IMR-90 (cell line): ENCODE measurements at regions not wholly inside any gene's neighbourhood (a gene's known extent, or its start where the extent isn't known, plus 50 kb on each side); places are given as distances from the start of the nearest gene placed in this dataset.

ENCODE experiments used
- ATAC-seq: fragments of 200-7000 bp; cut with Tn5 transposase; 2 replicates; pipeline ENCODE4 v1.9.1; 2020; ENCODE audit warnings: low read depth, mild to moderate bottlenecking, moderate library complexity
- BruUV-seq: library from RNA; stranded (reverse); fragments of 400-500 nt; replicated peaks from 2 replicates; lab custom pipeline; 2021; lab: Mats Ljungman, UMichigan
- CTCF ChIA-PET: fragments of 300-600 bp; formaldehyde crosslinking; extraction: SDS; loops from one replicate; lab custom pipeline; 2021; ENCODE audit warnings: antibody characterized with exemption; lab: Yijun Ruan, JAX
- POLR2A ChIA-PET: fragments of 300-600 bp; sonication (Branson Sonifier 250); formaldehyde crosslinking; loops from one replicate; lab custom pipeline; 2022; ENCODE audit warnings: antibody characterized with exemption; ENCODE audit not compliant: unreplicated experiment; lab: Charles Lee
- DNase-seq: peaks from one replicate; pipeline ENCODE4 v3.0.0; 2013
- H2AFZ ChIP-seq: replicated peaks from 2 replicates; pipeline ENCODE3; 2013; ENCODE audit warnings: low read length, mild to moderate bottlenecking; ENCODE audit not compliant: poor library complexity
- H2AK5ac ChIP-seq: 2 replicates; pipeline ENCODE4 v1.6.1; 2013; ENCODE audit warnings: low read depth, low read length, inconsistent platforms
- H2AK9ac ChIP-seq: replicated peaks from 2 replicates; pipeline ENCODE3; 2013; ENCODE audit warnings: mild to moderate bottlenecking, low read depth, low read length, moderate library complexity; ENCODE audit not compliant: poor library complexity
- H2BK120ac ChIP-seq: 2 replicates; pipeline ENCODE4 v1.6.1; 2013; ENCODE audit warnings: low read depth, low read length, inconsistent platforms
- H2BK15ac ChIP-seq: 3 replicates; pipeline ENCODE4 v1.6.1; 2013; ENCODE audit warnings: low read depth, low read length, inconsistent platforms
- H2BK20ac ChIP-seq: 2 replicates; pipeline ENCODE4 v1.6.1; 2013; ENCODE audit warnings: low read depth, mild to moderate bottlenecking, inconsistent platforms, low read length, moderate library complexity
- H2BK5ac ChIP-seq: 2 replicates; pipeline ENCODE4 v1.6.1; 2013; ENCODE audit warnings: mild to moderate bottlenecking, low read depth, low read length, inconsistent platforms; ENCODE audit not compliant: poor library complexity, severe bottlenecking
- H3K14ac ChIP-seq: replicated peaks from 2 replicates; pipeline ENCODE4 v1.6.1; 2013; ENCODE audit warnings: low read depth, low read length, inconsistent platforms
- H3K18ac ChIP-seq: 2 replicates; pipeline ENCODE4 v1.6.1; 2013; ENCODE audit warnings: low read depth, low read length, control low read depth
- H3K23ac ChIP-seq: 2 replicates; pipeline ENCODE4 v1.6.1; 2013; ENCODE audit warnings: low read depth, low read length, inconsistent platforms
- H3K27ac ChIP-seq: 2 replicates; pipeline ENCODE4 v1.5.1; 2013; ENCODE audit warnings: mild to moderate bottlenecking, control low read depth, low read length; ENCODE audit not compliant: insufficient read depth
- H3K27me3 ChIP-seq: 2 replicates; pipeline ENCODE4 v1.6.1; 2013; ENCODE audit warnings: low read length; ENCODE audit not compliant: control insufficient read depth, insufficient read depth
- H3K36me3 ChIP-seq: 2 replicates; pipeline ENCODE4 v1.6.1; 2013; ENCODE audit warnings: low read length, mixed read lengths; ENCODE audit not compliant: control insufficient read depth, insufficient read depth
- H3K4ac ChIP-seq: 2 replicates; pipeline ENCODE4 v1.6.1; 2013; ENCODE audit warnings: low read depth, low read length, inconsistent platforms
- H3K4me1 ChIP-seq: 2 replicates; pipeline ENCODE4 v1.6.1; 2013; ENCODE audit warnings: low read length, mixed read lengths; ENCODE audit not compliant: control insufficient read depth, insufficient read depth
- H3K4me2 ChIP-seq: 2 replicates; pipeline ENCODE4 v1.6.1; 2013; ENCODE audit warnings: low read depth, mild to moderate bottlenecking, control low read depth, low read length, moderate library complexity
- H3K4me3 ChIP-seq: 2 replicates; pipeline ENCODE4 v1.5.1; 2013; ENCODE audit warnings: low read depth, mild to moderate bottlenecking, control low read depth, low read length, moderate library complexity; ENCODE audit not compliant: insufficient read depth
- H3K56ac ChIP-seq: 2 replicates; pipeline ENCODE4 v1.6.1; 2013; ENCODE audit warnings: low read length, inconsistent platforms; ENCODE audit not compliant: insufficient read depth; ENCODE audit errors: extremely low read depth
- H3K79me1 ChIP-seq, 2 experiments: 2 replicates each; pipeline ENCODE4 v1.6.1; 2013; ENCODE audit warnings: low read length in 2 of 2, inconsistent platforms in 1 of 2, low read depth in 1 of 2
- H3K9ac ChIP-seq: 2 replicates; pipeline ENCODE4 v1.6.1; 2013; ENCODE audit warnings: low read depth, low read length, control low read depth
- H3K9me1 ChIP-seq: 2 replicates; pipeline ENCODE4 v1.6.1; 2013; ENCODE audit warnings: low read length, inconsistent platforms; ENCODE audit not compliant: insufficient read depth
- H3K9me3 ChIP-seq: 2 replicates; pipeline ENCODE4 v1.6.1; 2013; ENCODE audit warnings: low read length; ENCODE audit not compliant: control insufficient read depth, insufficient read depth
- H4K20me1 ChIP-seq: 2 replicates; pipeline ENCODE4 v1.6.1; 2013; ENCODE audit warnings: low read length, inconsistent platforms; ENCODE audit not compliant: insufficient read depth
- H4K5ac ChIP-seq: 2 replicates; pipeline ENCODE4 v1.6.1; 2013; ENCODE audit warnings: mild to moderate bottlenecking, low read depth, low read length, control low read depth
- H4K8ac ChIP-seq, 2 experiments: 2 replicates each; pipeline ENCODE4 v1.6.1; 2013; ENCODE audit warnings: low read depth in 2 of 2, low read length in 2 of 2, control low read depth in 1 of 2, inconsistent platforms in 1 of 2
- H4K91ac ChIP-seq: 2 replicates; pipeline ENCODE4 v1.6.1; 2013; ENCODE audit warnings: low read depth, low read length, inconsistent platforms; ENCODE audit not compliant: insufficient read depth
- BHLHE40 ChIP-seq: fragments of 150-350 bp; IDR thresholded peaks from 2 replicates; pipeline ENCODE4 v1.6.1; 2016; ENCODE audit warnings: mild to moderate bottlenecking, low read depth, low read length
- CEBPB ChIP-seq: IDR thresholded peaks from 2 replicates; pipeline ENCODE4 v1.6.1; 2012; ENCODE audit warnings: low read depth, low read length, improper control_type of control experiment
- ELK1 ChIP-seq: fragments of 150-350 bp; IDR thresholded peaks from 2 replicates; pipeline ENCODE4 v1.6.1; 2016; ENCODE audit warnings: low read depth, mild to moderate bottlenecking, low read length, moderate library complexity, borderline replicate concordance
- FOS ChIP-seq: fragments of 150-350 bp; IDR thresholded peaks from 2 replicates; pipeline ENCODE4 v1.6.1; 2016; ENCODE audit warnings: low read depth, low read length
- MAFK ChIP-seq: IDR thresholded peaks from 2 replicates; pipeline ENCODE4 v1.6.1; 2012; ENCODE audit warnings: low read depth, low read length, improper control_type of control experiment
- MXI1 ChIP-seq: IDR thresholded peaks from 2 replicates; pipeline ENCODE4 v1.6.1; 2012; ENCODE audit warnings: low read depth, mild to moderate bottlenecking, low read length, moderate library complexity, borderline replicate concordance
- NFE2L2 ChIP-seq: fragments of 150-350 bp; IDR thresholded peaks from 2 replicates; pipeline ENCODE4 v1.6.1; 2016; ENCODE audit warnings: low read depth, mild to moderate bottlenecking, low read length
- POLR2A ChIP-seq: IDR thresholded peaks from 2 replicates; pipeline ENCODE4 v1.6.1; 2012; ENCODE audit warnings: mild to moderate bottlenecking, low read depth, low read length
- RAD21 ChIP-seq: IDR thresholded peaks from 2 replicates; pipeline ENCODE4 v1.6.1; 2012; ENCODE audit warnings: low read length, improper control_type of control experiment
- RCOR1 ChIP-seq: IDR thresholded peaks from 2 replicates; pipeline ENCODE4 v1.6.1; 2012; ENCODE audit warnings: mild to moderate bottlenecking, low read length, improper control_type of control experiment; ENCODE audit not compliant: insufficient replicate concordance
- RFX5 ChIP-seq: IDR thresholded peaks from 2 replicates; pipeline ENCODE4 v1.8.0; 2012; ENCODE audit warnings: low read depth, mild to moderate bottlenecking, low read length, moderate library complexity
- WGBS, 2 experiments: methylation state at CpG; one replicate each; pipeline versions ENCODE4 v1.1.5 to v1.1.7; 2013; ENCODE audit warnings: missing lambda C conversion rate in 2 of 2; ENCODE audit not compliant: insufficient read length in 1 of 2; ENCODE audit errors: extremely low coverage in 2 of 2; 5-methylcytosine and 5-hydroxymethylcytosine counted together
- dilution Hi-C: fragments of 300-500 bp; cut with HindIII; formaldehyde crosslinking; loops from one replicate; pipeline ENCODE4 v1.14.3; 2018; ENCODE audit warnings: low sequenced_read_pairs; ENCODE audit not compliant: unreplicated experiment
- in situ Hi-C: fragments of 300-500 bp; cut with MboI; formaldehyde crosslinking; loops from 3 replicates; pipeline ENCODE4 v1.14.3; 2019; ENCODE audit warnings: low sequenced_read_pairs, inconsistent platforms, mixed read lengths
- intact Hi-C: fragments of 100-400 bp; cut with micrococcal nuclease; formaldehyde crosslinking; loops from 2 replicates; pipeline ENCODE4 v1.10.0; 2022

- WGBS, 2 experiments: 40% methylated on average over 1 of the region's 15 CpGs; no CpG with 5 or more reads in 1 of the 2 experiments
- H3K27me3 ChIP-seq: no peaks in the 10 kb centered on the region
- H3K9ac ChIP-seq: no peak overlapping the region
- no peak overlapping the region for H3K4me3 ChIP-seq
- H4K8ac ChIP-seq: no peak overlapping the region
- no peak overlapping the region for H4K91ac ChIP-seq
- TF ChIP-seq NFE2L2 (no peak), RCOR1 (no peak), FOS (no peak), CEBPB (no peak), BHLHE40 (no peak), MXI1 (no peak), MAFK (no peak), ELK1 (no peak), RFX5 (no peak), POLR2A (no peak), RAD21 (no peak)
- ChIA-PET POLR2A (no interaction called here), CTCF (no interaction called here)
- H2AFZ ChIP-seq: no peak overlapping the region
- H2BK20ac ChIP-seq: no peak overlapping the region
- no peak overlapping the region for H2AK9ac ChIP-seq
- no peak overlapping the region for H3K23ac ChIP-seq
- no peaks in the 10 kb centered on the region for H3K4me1 ChIP-seq
- no peak overlapping the region for H2BK120ac ChIP-seq
- no peak overlapping the region for H3K27ac ChIP-seq
- no peak overlapping the region for H3K18ac ChIP-seq
- H4K5ac ChIP-seq: no peak overlapping the region
- peaks cover 2% of the 10 kb centered on the region for H3K9me3 ChIP-seq
- no peaks in the 10 kb centered on the region for H3K79me1 ChIP-seq
- H2BK15ac ChIP-seq: no peak overlapping the region
- intact Hi-C loops: no loop called here
- dilution Hi-C loops: no loop called here
- H3K56ac ChIP-seq: no peak overlapping the region
- no peak for ATAC-seq
- H3K4ac ChIP-seq: no peak overlapping the region
- H2BK5ac ChIP-seq: no peak overlapping the region
- H3K9me1 ChIP-seq: no peaks in the 10 kb centered on the region
- no peak for DNase-seq
- BruUV-seq: no TSS peak
- no peak overlapping the region for H3K4me2 ChIP-seq
- in situ Hi-C loops: no loop called here
- H4K20me1 ChIP-seq: no peaks in the 10 kb centered on the region
- H3K14ac ChIP-seq: no peak overlapping the region
- H2AK5ac ChIP-seq: no peak overlapping the region
- no peaks in the 10 kb centered on the region for H3K36me3 ChIP-seq
Observed at GRCh38 chr16:10308305-10309193, 77.3 kb upstream of the ATF7IP2 start.
